ENCODE measurements at regions not wholly inside any gene's neighbourhood (a gene's known extent, or its start where the extent isn't known, plus 50 kb on each side); places are given as distances from the start of the nearest gene placed in this dataset.

- TF ChIP-seq CTCF (IDR thresholded peaks at IDR 0.05; ENCODE audit: insufficient read depth, low read depth, low read length) = no peak
- no peak for TF ChIP-seq EZH2 (IDR thresholded peaks at IDR 0.05; ENCODE audit: insufficient read depth, low read length)
Observed at GRCh38 chr13:109309625-109310363, 476.6 kb downstream of the IRS2 start.
